PC-9 (cell line): ENCODE measurements at regions not wholly inside any gene's neighbourhood (a gene's known extent, or its start where the extent isn't known, plus 50 kb on each side); places are given as distances from the start of the nearest gene placed in this dataset.

Experiments used
- EZH2 ChIP-seq: fragments of 200-600 bp; sonication (generic); IDR thresholded peaks from 2 replicates; pipeline ENCODE4 v1.8.0; 2017; ENCODE audit warnings: antibody characterized with exemption, low read depth
- TF ChIP-seq, protein P1 (sequence below): fragments of 200-600 bp; sonication (generic); conservative IDR thresholded peaks from 2 replicates; pipeline ENCODE4 v1.6.1; 2017; ENCODE audit warnings: mixed run types, antibody characterized with exemption, mild to moderate bottlenecking, moderate library complexity

- TF ChIP-seq, protein P1, sequence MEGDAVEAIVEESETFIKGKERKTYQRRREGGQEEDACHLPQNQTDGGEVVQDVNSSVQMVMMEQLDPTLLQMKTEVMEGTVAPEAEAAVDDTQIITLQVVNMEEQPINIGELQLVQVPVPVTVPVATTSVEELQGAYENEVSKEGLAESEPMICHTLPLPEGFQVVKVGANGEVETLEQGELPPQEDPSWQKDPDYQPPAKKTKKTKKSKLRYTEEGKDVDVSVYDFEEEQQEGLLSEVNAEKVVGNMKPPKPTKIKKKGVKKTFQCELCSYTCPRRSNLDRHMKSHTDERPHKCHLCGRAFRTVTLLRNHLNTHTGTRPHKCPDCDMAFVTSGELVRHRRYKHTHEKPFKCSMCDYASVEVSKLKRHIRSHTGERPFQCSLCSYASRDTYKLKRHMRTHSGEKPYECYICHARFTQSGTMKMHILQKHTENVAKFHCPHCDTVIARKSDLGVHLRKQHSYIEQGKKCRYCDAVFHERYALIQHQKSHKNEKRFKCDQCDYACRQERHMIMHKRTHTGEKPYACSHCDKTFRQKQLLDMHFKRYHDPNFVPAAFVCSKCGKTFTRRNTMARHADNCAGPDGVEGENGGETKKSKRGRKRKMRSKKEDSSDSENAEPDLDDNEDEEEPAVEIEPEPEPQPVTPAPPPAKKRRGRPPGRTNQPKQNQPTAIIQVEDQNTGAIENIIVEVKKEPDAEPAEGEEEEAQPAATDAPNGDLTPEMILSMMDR: no peak
- TF ChIP-seq EZH2: no peak
These were observed 877.7 kb downstream of the SLC6A15 start for GRCh38 chr12:84034871-84035270.
